WTC11 (cell line): ENCODE measurements at regions not wholly inside any gene's neighbourhood (a gene's known extent, or its start where the extent isn't known, plus 50 kb on each side); places are given as distances from the start of the nearest gene placed in this dataset.

Experiments used
- ATAC-seq: fragments of 200-7000 bp; cut with Tn5 transposase; 2 replicates; pipeline ENCODE4 v1.10.0; 2021; ENCODE audit warnings: mild to moderate bottlenecking, moderate library complexity
- CTCF ChIA-PET: fragments of 300-600 bp; sonication (Branson Sonifier 250); formaldehyde crosslinking; loops from one replicate; lab custom pipeline; 2021; ENCODE audit warnings: antibody characterized with exemption; lab: Charles Lee
- POLR2A ChIA-PET: fragments of 350-600 bp; sonication (Branson Sonifier 250); formaldehyde crosslinking; loops from one replicate; lab custom pipeline; 2021; ENCODE audit warnings: antibody characterized with exemption; lab: Charles Lee
- DNase-seq: peaks from one replicate; pipeline ENCODE4 v3.0.0; 2021; ENCODE audit warnings: low spot score
- H3K27ac Mint-ChIP-seq: 2 replicates; pipeline ENCODE4 v1.8.0; 2021; ENCODE audit warnings: mixed read lengths
- H3K27me3 Mint-ChIP-seq: 2 replicates; pipeline ENCODE4 v1.8.0; 2021; ENCODE audit warnings: low read depth, mild to moderate bottlenecking, moderate library complexity, mixed read lengths
- H3K36me3 Mint-ChIP-seq: 2 replicates; pipeline ENCODE4 v1.8.0; 2021; ENCODE audit warnings: mixed read lengths
- H3K4me1 Mint-ChIP-seq: 2 replicates; pipeline ENCODE4 v1.8.0; 2022; ENCODE audit warnings: mixed read lengths
- H3K4me3 Mint-ChIP-seq: 2 replicates; pipeline ENCODE4 v1.8.0; 2021; ENCODE audit warnings: mild to moderate bottlenecking, moderate library complexity, mixed read lengths
- H3K9me3 Mint-ChIP-seq: 2 replicates; pipeline ENCODE4 v1.8.0; 2021; ENCODE audit warnings: mixed read lengths
- ATF1 ChIP-seq: sonication (generic); formaldehyde crosslinking; IDR thresholded peaks from 2 replicates; pipeline ENCODE4 v1.8.1; 2023; ENCODE audit warnings: mild to moderate bottlenecking, moderate library complexity, missing genetic modification reagents
- ESRRA ChIP-seq: sonication (generic); formaldehyde crosslinking; IDR thresholded peaks from 2 replicates; pipeline ENCODE4 v1.8.1; 2022; ENCODE audit warnings: mild to moderate bottlenecking, missing genetic modification reagents, borderline replicate concordance
- GABPB1 ChIP-seq: sonication (generic); formaldehyde crosslinking; IDR thresholded peaks from 2 replicates; pipeline ENCODE4 v1.8.1; 2023; ENCODE audit warnings: mild to moderate bottlenecking, missing genetic modification reagents
- GTF2I ChIP-seq: fragments of 250-450 bp; sonication (Bioruptor Pico); conservative IDR thresholded peaks from 2 replicates; pipeline ENCODE4 v1.4.0; 2021; ENCODE audit warnings: mild to moderate bottlenecking
- JAZF1 ChIP-seq: fragments of 250-450 bp; sonication (Bioruptor Pico); IDR thresholded peaks from 2 replicates; pipeline ENCODE4 v1.9.0; 2021; ENCODE audit warnings: moderate library complexity, mild to moderate bottlenecking, inconsistent platforms
- KAT7 ChIP-seq: sonication (generic); formaldehyde crosslinking; IDR thresholded peaks from 2 replicates; pipeline ENCODE4 v1.8.1; 2023; ENCODE audit warnings: missing genetic modification reagents, mild to moderate bottlenecking, borderline replicate concordance
- MXD4 ChIP-seq: fragments of 250-450 bp; sonication (Bioruptor Pico); IDR thresholded peaks from 2 replicates; pipeline ENCODE4 v1.8.0; 2021; ENCODE audit warnings: mild to moderate bottlenecking, moderate library complexity, borderline replicate concordance
- NR1H2 ChIP-seq: sonication (generic); formaldehyde crosslinking; IDR thresholded peaks from 2 replicates; pipeline ENCODE4 v1.9.0; 2021; ENCODE audit warnings: mild to moderate bottlenecking, moderate library complexity, missing genetic modification reagents
- OVOL2 ChIP-seq: fragments of 250-450 bp; sonication (Bioruptor Pico); IDR thresholded peaks from 2 replicates; pipeline ENCODE4 v1.9.0; 2021; ENCODE audit warnings: mild to moderate bottlenecking, borderline replicate concordance
- SMAD3 ChIP-seq: sonication (generic); formaldehyde crosslinking; IDR thresholded peaks from 2 replicates; pipeline ENCODE4 v1.8.0; 2022; ENCODE audit warnings: missing genetic modification reagents, mild to moderate bottlenecking, borderline replicate concordance
- TEAD4 ChIP-seq: sonication (generic); formaldehyde crosslinking; IDR thresholded peaks from 2 replicates; pipeline ENCODE4 v1.8.0; 2022; ENCODE audit warnings: mild to moderate bottlenecking, missing genetic modification reagents
- ZNF121 ChIP-seq: sonication (generic); formaldehyde crosslinking; IDR thresholded peaks from 2 replicates; pipeline ENCODE4 v1.8.0; 2023; ENCODE audit warnings: missing genetic modification reagents
- ZNF263 ChIP-seq: sonication (generic); formaldehyde crosslinking; IDR thresholded peaks from 2 replicates; pipeline ENCODE4 v1.8.1; 2022; ENCODE audit warnings: low read depth, mild to moderate bottlenecking, moderate library complexity, missing genetic modification reagents
- ZNF416 ChIP-seq: fragments of 250-450 bp; sonication (Bioruptor Pico); IDR thresholded peaks from 2 replicates; pipeline ENCODE4 v1.9.0; 2021; ENCODE audit warnings: mild to moderate bottlenecking, inconsistent platforms
- ZNF423 ChIP-seq: fragments of 250-450 bp; sonication (Bioruptor Pico); IDR thresholded peaks from 2 replicates; pipeline ENCODE4 v2.1.2; 2022; ENCODE audit warnings: mild to moderate bottlenecking, moderate library complexity
- TF ChIP-seq, protein P1 (sequence below): sonication (generic); formaldehyde crosslinking; IDR thresholded peaks from 2 replicates; pipeline ENCODE4 v1.8.1; 2022; ENCODE audit warnings: mild to moderate bottlenecking, moderate library complexity, missing genetic modification reagents
- TF ChIP-seq, protein P2 (sequence below): sonication (generic); formaldehyde crosslinking; IDR thresholded peaks from 2 replicates; pipeline ENCODE4 v1.8.1; 2023; ENCODE audit warnings: mild to moderate bottlenecking, missing genetic modification reagents
- TF ChIP-seq, protein P3 (sequence below): fragments of 250-450 bp; sonication (Bioruptor Pico); IDR thresholded peaks from 2 replicates; pipeline ENCODE4 v1.8.0; 2021; ENCODE audit warnings: mild to moderate bottlenecking
- TF ChIP-seq, protein P4 (sequence below): fragments of 250-450 bp; sonication (Bioruptor Pico); IDR thresholded peaks from 2 replicates; pipeline ENCODE4 v1.9.0; 2021; ENCODE audit warnings: mild to moderate bottlenecking
- TF ChIP-seq, protein P5 (sequence below): fragments of 250-450 bp; sonication (Bioruptor Pico); IDR thresholded peaks from 2 replicates; pipeline ENCODE4 v1.9.0; 2021; ENCODE audit warnings: mild to moderate bottlenecking, borderline replicate concordance
- TF ChIP-seq, protein P6 (sequence below): sonication (generic); formaldehyde crosslinking; IDR thresholded peaks from 2 replicates; pipeline ENCODE4 v1.8.1; 2022; ENCODE audit warnings: missing genetic modification reagents, borderline replicate concordance
- TF ChIP-seq, protein P7 (sequence below): fragments of 250-450 bp; sonication (Bioruptor Pico); IDR thresholded peaks from 2 replicates; pipeline ENCODE4 v1.9.0; 2021; ENCODE audit warnings: moderate library complexity, mild to moderate bottlenecking, inconsistent platforms, borderline replicate concordance

DNA sequence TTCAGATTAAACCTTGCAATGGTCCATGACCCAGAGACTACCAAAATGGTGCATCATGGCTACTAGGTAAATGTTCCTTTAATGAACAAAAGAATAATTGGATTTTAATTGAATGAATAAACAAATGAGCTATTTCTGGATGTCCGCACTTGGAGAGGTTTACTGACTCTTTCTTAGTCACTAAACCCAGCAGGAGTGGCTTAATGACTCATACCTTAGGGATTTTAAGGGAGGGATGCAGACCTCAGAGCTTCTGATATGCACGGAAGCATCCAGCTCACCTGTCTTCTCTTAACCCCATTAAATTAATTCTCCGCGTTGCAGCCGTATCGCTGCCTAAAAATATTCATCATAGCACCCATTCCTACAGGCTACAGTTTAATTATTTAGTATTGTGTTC lies 970.0 kb upstream of the SLC35B3 start:
- Mint-ChIP-seq H3K4me1 (peaks cover 10% of the 10 kb centered on the region), H3K27me3 (peaks cover 10% of the 10 kb centered on the region), H3K9me3 (no peaks in the 10 kb centered on the region), H3K36me3 (no peaks in the 10 kb centered on the region), H3K27ac (no peak overlapping the region), H3K4me3 (no peak overlapping the region)
- ChIA-PET POLR2A (no interaction called here), CTCF (interaction anchor here (0.7 kb wide), 1 partner anchor 729 kb away, joined by 3 read pairs; no protein-coding TSS in a partner anchor)
- DNase-seq (no peak), ATAC-seq (no peak)
- no peak for TF ChIP-seq ZNF423 (CRISPR knock-in tag)
- TF ChIP-seq, protein P1, sequence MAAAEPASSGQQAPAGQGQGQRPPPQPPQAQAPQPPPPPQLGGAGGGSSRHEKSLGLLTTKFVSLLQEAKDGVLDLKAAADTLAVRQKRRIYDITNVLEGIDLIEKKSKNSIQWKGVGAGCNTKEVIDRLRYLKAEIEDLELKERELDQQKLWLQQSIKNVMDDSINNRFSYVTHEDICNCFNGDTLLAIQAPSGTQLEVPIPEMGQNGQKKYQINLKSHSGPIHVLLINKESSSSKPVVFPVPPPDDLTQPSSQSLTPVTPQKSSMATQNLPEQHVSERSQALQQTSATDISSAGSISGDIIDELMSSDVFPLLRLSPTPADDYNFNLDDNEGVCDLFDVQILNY (CRISPR knock-in tag): no peak
- TF ChIP-seq ESRRA (CRISPR knock-in tag): no peak
- TF ChIP-seq OVOL2: no peak
- TF ChIP-seq JAZF1 (CRISPR knock-in tag): no peak
- TF ChIP-seq SMAD3 (CRISPR knock-in tag): no peak
- TF ChIP-seq, protein P2, sequence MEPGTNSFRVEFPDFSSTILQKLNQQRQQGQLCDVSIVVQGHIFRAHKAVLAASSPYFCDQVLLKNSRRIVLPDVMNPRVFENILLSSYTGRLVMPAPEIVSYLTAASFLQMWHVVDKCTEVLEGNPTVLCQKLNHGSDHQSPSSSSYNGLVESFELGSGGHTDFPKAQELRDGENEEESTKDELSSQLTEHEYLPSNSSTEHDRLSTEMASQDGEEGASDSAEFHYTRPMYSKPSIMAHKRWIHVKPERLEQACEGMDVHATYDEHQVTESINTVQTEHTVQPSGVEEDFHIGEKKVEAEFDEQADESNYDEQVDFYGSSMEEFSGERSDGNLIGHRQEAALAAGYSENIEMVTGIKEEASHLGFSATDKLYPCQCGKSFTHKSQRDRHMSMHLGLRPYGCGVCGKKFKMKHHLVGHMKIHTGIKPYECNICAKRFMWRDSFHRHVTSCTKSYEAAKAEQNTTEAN (CRISPR knock-in tag): no peak
- no peak for TF ChIP-seq ZNF416 (CRISPR knock-in tag)

DNA sequence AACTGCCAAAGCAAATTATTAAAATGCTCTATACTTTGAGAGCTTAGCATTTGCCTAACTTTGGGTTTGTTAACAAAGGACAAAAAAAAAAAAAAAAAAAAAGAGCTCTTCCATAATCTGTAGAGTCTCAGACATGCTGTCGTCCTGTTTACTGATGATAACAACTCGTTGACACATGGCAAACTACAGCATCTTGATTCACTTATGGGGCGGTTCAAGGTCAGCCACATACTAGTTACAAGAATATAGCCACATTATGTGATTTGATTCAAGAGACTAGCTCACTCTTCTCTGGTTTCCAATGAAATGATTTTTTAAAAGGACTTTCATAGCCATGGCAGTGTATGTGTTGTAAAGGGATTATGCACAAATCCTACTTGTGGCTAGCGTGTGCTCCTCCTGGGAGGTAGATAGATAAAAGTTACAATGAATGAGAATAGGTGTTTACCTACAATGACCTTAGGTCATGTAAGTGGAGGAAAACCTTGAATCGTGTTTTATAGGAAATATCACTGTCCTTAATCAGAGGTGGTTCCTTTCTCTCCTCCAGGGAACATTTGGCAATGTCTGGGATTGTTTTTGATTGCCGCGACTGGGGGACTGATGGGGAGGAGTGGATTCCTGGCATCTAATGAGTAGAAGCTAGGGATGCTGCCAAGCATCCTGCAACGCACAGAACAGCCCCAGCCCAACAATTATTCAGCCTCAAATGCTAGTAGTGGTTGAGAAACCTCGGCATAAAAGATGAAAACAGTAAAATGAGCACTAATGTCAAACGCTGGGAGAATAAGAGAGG lies 969.2 kb upstream of the SLC35B3 start:
- peaks cover 10% of the 10 kb centered on the region for H3K27me3 Mint-ChIP-seq
- CTCF ChIA-PET: interaction anchor here (0.7 kb wide), 1 partner anchor 728 kb away, joined by 3 read pairs; no protein-coding TSS in a partner anchor
- no peak overlapping the region for H3K27ac Mint-ChIP-seq
- H3K36me3 Mint-ChIP-seq: no peaks in the 10 kb centered on the region
- H3K4me3 Mint-ChIP-seq: no peak overlapping the region
- DNase-seq (no peak), ATAC-seq (no peak)
- peaks cover 10% of the 10 kb centered on the region for H3K4me1 Mint-ChIP-seq
- POLR2A ChIA-PET: no interaction called here
- H3K9me3 Mint-ChIP-seq: no peaks in the 10 kb centered on the region
- TF ChIP-seq, protein P3, sequence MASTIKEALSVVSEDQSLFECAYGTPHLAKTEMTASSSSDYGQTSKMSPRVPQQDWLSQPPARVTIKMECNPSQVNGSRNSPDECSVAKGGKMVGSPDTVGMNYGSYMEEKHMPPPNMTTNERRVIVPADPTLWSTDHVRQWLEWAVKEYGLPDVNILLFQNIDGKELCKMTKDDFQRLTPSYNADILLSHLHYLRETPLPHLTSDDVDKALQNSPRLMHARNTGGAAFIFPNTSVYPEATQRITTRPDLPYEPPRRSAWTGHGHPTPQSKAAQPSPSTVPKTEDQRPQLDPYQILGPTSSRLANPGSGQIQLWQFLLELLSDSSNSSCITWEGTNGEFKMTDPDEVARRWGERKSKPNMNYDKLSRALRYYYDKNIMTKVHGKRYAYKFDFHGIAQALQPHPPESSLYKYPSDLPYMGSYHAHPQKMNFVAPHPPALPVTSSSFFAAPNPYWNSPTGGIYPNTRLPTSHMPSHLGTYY (CRISPR knock-in tag): no peak
- no peak for TF ChIP-seq MXD4 (CRISPR knock-in tag)
- TF ChIP-seq NR1H2 (CRISPR knock-in tag): no peak
- TF ChIP-seq, protein P4, sequence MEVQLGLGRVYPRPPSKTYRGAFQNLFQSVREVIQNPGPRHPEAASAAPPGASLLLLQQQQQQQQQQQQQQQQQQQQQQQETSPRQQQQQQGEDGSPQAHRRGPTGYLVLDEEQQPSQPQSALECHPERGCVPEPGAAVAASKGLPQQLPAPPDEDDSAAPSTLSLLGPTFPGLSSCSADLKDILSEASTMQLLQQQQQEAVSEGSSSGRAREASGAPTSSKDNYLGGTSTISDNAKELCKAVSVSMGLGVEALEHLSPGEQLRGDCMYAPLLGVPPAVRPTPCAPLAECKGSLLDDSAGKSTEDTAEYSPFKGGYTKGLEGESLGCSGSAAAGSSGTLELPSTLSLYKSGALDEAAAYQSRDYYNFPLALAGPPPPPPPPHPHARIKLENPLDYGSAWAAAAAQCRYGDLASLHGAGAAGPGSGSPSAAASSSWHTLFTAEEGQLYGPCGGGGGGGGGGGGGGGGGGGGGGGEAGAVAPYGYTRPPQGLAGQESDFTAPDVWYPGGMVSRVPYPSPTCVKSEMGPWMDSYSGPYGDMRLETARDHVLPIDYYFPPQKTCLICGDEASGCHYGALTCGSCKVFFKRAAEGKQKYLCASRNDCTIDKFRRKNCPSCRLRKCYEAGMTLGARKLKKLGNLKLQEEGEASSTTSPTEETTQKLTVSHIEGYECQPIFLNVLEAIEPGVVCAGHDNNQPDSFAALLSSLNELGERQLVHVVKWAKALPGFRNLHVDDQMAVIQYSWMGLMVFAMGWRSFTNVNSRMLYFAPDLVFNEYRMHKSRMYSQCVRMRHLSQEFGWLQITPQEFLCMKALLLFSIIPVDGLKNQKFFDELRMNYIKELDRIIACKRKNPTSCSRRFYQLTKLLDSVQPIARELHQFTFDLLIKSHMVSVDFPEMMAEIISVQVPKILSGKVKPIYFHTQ (CRISPR knock-in tag): no peak
- no peak for TF ChIP-seq ZNF423 (CRISPR knock-in tag)
- no peak for TF ChIP-seq OVOL2
- TF ChIP-seq ZNF263 (CRISPR knock-in tag): no peak
- no peak for TF ChIP-seq ZNF121 (CRISPR knock-in tag)
- TF ChIP-seq, protein P5, sequence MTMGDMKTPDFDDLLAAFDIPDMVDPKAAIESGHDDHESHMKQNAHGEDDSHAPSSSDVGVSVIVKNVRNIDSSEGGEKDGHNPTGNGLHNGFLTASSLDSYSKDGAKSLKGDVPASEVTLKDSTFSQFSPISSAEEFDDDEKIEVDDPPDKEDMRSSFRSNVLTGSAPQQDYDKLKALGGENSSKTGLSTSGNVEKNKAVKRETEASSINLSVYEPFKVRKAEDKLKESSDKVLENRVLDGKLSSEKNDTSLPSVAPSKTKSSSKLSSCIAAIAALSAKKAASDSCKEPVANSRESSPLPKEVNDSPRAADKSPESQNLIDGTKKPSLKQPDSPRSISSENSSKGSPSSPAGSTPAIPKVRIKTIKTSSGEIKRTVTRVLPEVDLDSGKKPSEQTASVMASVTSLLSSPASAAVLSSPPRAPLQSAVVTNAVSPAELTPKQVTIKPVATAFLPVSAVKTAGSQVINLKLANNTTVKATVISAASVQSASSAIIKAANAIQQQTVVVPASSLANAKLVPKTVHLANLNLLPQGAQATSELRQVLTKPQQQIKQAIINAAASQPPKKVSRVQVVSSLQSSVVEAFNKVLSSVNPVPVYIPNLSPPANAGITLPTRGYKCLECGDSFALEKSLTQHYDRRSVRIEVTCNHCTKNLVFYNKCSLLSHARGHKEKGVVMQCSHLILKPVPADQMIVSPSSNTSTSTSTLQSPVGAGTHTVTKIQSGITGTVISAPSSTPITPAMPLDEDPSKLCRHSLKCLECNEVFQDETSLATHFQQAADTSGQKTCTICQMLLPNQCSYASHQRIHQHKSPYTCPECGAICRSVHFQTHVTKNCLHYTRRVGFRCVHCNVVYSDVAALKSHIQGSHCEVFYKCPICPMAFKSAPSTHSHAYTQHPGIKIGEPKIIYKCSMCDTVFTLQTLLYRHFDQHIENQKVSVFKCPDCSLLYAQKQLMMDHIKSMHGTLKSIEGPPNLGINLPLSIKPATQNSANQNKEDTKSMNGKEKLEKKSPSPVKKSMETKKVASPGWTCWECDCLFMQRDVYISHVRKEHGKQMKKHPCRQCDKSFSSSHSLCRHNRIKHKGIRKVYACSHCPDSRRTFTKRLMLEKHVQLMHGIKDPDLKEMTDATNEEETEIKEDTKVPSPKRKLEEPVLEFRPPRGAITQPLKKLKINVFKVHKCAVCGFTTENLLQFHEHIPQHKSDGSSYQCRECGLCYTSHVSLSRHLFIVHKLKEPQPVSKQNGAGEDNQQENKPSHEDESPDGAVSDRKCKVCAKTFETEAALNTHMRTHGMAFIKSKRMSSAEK: no peak
- TF ChIP-seq, protein P6, sequence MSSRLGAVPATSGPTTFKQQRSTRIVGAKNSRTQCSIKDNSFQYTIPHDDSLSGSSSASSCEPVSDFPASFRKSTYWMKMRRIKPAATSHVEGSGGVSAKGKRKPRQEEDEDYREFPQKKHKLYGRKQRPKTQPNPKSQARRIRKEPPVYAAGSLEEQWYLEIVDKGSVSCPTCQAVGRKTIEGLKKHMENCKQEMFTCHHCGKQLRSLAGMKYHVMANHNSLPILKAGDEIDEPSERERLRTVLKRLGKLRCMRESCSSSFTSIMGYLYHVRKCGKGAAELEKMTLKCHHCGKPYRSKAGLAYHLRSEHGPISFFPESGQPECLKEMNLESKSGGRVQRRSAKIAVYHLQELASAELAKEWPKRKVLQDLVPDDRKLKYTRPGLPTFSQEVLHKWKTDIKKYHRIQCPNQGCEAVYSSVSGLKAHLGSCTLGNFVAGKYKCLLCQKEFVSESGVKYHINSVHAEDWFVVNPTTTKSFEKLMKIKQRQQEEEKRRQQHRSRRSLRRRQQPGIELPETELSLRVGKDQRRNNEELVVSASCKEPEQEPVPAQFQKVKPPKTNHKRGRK (CRISPR knock-in tag): no peak
- TF ChIP-seq TEAD4 (CRISPR knock-in tag): no peak
- TF ChIP-seq GTF2I (CRISPR knock-in tag): no peak
- TF ChIP-seq KAT7 (CRISPR knock-in tag): no peak
- TF ChIP-seq, protein P7, sequence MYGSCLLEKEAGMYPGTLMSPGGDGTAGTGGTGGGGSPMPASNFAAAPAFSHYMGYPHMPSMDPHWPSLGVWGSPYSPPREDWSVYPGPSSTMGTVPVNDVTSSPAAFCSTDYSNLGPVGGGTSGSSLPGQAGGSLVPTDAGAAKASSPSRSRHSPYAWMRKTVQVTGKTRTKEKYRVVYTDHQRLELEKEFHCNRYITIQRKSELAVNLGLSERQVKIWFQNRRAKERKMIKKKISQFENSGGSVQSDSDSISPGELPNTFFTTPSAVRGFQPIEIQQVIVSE (CRISPR knock-in tag): no peak
- TF ChIP-seq GABPB1: no peak
- TF ChIP-seq ATF1: no peak
